HCT116 (cell line): ENCODE measurements at regions not wholly inside any gene's neighbourhood (a gene's known extent, or its start where the extent isn't known, plus 50 kb on each side); places are given as distances from the start of the nearest gene placed in this dataset.

Source experiments
- ATAC-seq: fragments of 200-7000 bp; cut with Tn5 transposase; 2 replicates; pipeline ENCODE4 v1.9.1; 2020; ENCODE audit warnings: mild to moderate bottlenecking, moderate library complexity
- BruUV-seq: library from RNA; stranded (reverse); fragments of 400-500 nt; replicated peaks from 2 replicates; lab custom pipeline; 2021; lab: Mats Ljungman, UMichigan
- CTCF ChIA-PET: fragments of 300-600 bp; sonication (Branson Sonifier 250); formaldehyde crosslinking; loops from one replicate; lab custom pipeline; 2021; ENCODE audit warnings: antibody characterized with exemption; lab: Charles Lee
- POLR2A ChIA-PET: fragments of 300-600, 350-600 bp; sonication (Branson Sonifier 250); formaldehyde crosslinking; loops from one replicate; lab custom pipeline; 2021; ENCODE audit warnings: antibody characterized with exemption; lab: Charles Lee
- RAD21 ChIA-PET, 2 experiments: fragments of 300-600 bp; sonication (Branson Sonifier 250); formaldehyde crosslinking; loops; one replicate each; lab custom pipeline; 2023; ENCODE audit warnings: low total read pairs in 2 of 2; ENCODE audit not compliant: uncharacterized antibody in 2 of 2, unreplicated experiment in 2 of 2, low non-redundant PET in 1 of 2; lab: Charles Lee
- DNase-seq: peaks from one replicate; pipeline ENCODE4 v3.0.0-alpha.2; 2010; ENCODE audit warnings: low read depth, low spot score
- H2AFZ ChIP-seq: fragments of 200-600 bp; shearing (Covaris generic), sonication (generic); 2 replicates; pipeline ENCODE4 v1.6.1; 2017; ENCODE audit warnings: low read depth, mixed run types, mixed read lengths, antibody characterized with exemption, low read length; ENCODE audit not compliant: poor library complexity, severe bottlenecking
- H3K27ac ChIP-seq: 2 replicates; pipeline ENCODE4 v1.5.1; 2012; ENCODE audit warnings: low read depth, low read length
- H3K27me3 ChIP-seq: fragments of 200-600 bp; sonication (generic); 2 replicates; pipeline ENCODE4 v1.6.1; 2016; ENCODE audit warnings: mixed run types, low read length, mixed read lengths; ENCODE audit not compliant: insufficient read depth
- H3K36me3 ChIP-seq, 2 experiments: fragments of 200-500 bp in 1 of 2; fragments of 200-600 bp in 1 of 2; sonication (Bioruptor generic) in 1 of 2; sonication (generic) in 1 of 2; 2 replicates each; pipeline versions ENCODE4 v1.5.1 to v1.6.1; 2014 to 2016; ENCODE audit warnings: low read length in 2 of 2, inconsistent platforms in 1 of 2, mixed read lengths in 1 of 2, mixed run types in 1 of 2; ENCODE audit not compliant: insufficient read depth in 2 of 2, control insufficient read depth in 1 of 2
- H3K4me1 ChIP-seq, 2 experiments: fragments of 200-600 bp in 1 of 2; sonication (generic) in 1 of 2; 2 replicates each; pipeline versions ENCODE4 v1.5.1 to v1.6.1; 2012 to 2017; ENCODE audit warnings: low read length in 2 of 2, inconsistent platforms in 1 of 2, mild to moderate bottlenecking in 1 of 2, mixed read lengths in 1 of 2, mixed run types in 1 of 2, moderate library complexity in 1 of 2; ENCODE audit not compliant: insufficient read depth in 2 of 2, control insufficient read depth in 1 of 2
- H3K4me2 ChIP-seq: fragments of 200-600 bp; sonication (generic); 2 replicates; pipeline ENCODE4 v1.6.1; 2017; ENCODE audit warnings: mixed run types, low read length, mixed read lengths
- H3K4me3 ChIP-seq, 2 experiments: fragments of 200-600 bp in 1 of 2; sonication (generic) in 1 of 2; replicated peaks in 1 of 2; 2 replicates each; pipeline ENCODE4 v1.5.1; 2011 to 2016; ENCODE audit warnings: low read length in 2 of 2, control low read depth in 1 of 2, low read depth in 1 of 2, mild to moderate bottlenecking in 1 of 2, mixed read lengths in 1 of 2, mixed run types in 1 of 2
- H3K79me2 ChIP-seq: fragments of 200-600 bp; sonication (generic); 2 replicates; pipeline ENCODE4 v1.6.1; 2017; ENCODE audit warnings: mild to moderate bottlenecking, mixed run types, low read length, moderate library complexity, mixed read lengths; ENCODE audit not compliant: insufficient read depth
- H3K9ac ChIP-seq: fragments of 200-600 bp; sonication (generic); 2 replicates; pipeline ENCODE4 v1.6.1; 2016; ENCODE audit warnings: low read length, mixed read lengths
- H3K9me2 ChIP-seq: fragments of 200-600 bp; sonication (generic), shearing (Covaris generic); 2 replicates; pipeline ENCODE4 v1.6.1; 2017; ENCODE audit warnings: mixed run types, mild to moderate bottlenecking, moderate library complexity; ENCODE audit not compliant: insufficient read depth
- H3K9me3 ChIP-seq, 2 experiments: fragments of 200-500 bp in 1 of 2; fragments of 200-600 bp in 1 of 2; sonication (Bioruptor generic) in 1 of 2; sonication (generic) in 1 of 2; 2 replicates each; pipeline ENCODE4 v1.6.1; 2014 to 2017; ENCODE audit warnings: low read length in 2 of 2, mixed read lengths in 2 of 2, inconsistent platforms in 1 of 2, low read depth in 1 of 2, mild to moderate bottlenecking in 1 of 2, mixed run types in 1 of 2, moderate library complexity in 1 of 2; ENCODE audit not compliant: control insufficient read depth in 1 of 2, insufficient read depth in 1 of 2
- H4K20me1 ChIP-seq: fragments of 200-600 bp; sonication (generic), shearing (Covaris generic); 2 replicates; pipeline ENCODE4 v1.6.1; 2017; ENCODE audit warnings: mixed run types, mild to moderate bottlenecking, moderate library complexity; ENCODE audit not compliant: insufficient read depth
- ATF3 ChIP-seq: IDR thresholded peaks from 2 replicates; pipeline ENCODE4 v1.6.1; 2012
- CBX3 ChIP-seq: IDR thresholded peaks from 2 replicates; pipeline ENCODE4 v1.6.1; 2012; ENCODE audit warnings: low read depth
- CEBPB ChIP-seq: IDR thresholded peaks from 2 replicates; pipeline ENCODE4 v1.6.1; 2012; ENCODE audit warnings: low read depth
- CTCF ChIP-seq, 3 experiments: fragments of 200-600 bp in 1 of 3; sonication (generic) in 1 of 3; IDR thresholded peaks in 2 of 3; conservative IDR thresholded peaks in 1 of 3; 2 replicates each; pipeline ENCODE4 v1.5.1; 2012 to 2017; ENCODE audit warnings: low read depth in 2 of 3, low read length in 2 of 3, antibody characterized with exemption in 1 of 3, borderline replicate concordance in 1 of 3, control low read depth in 1 of 3, mild to moderate bottlenecking in 1 of 3, mixed read lengths in 1 of 3, mixed run types in 1 of 3, moderate library complexity in 1 of 3; ENCODE audit not compliant: insufficient read depth in 1 of 3
- EGR1 ChIP-seq: IDR thresholded peaks from 2 replicates; pipeline ENCODE4 v1.6.1; 2012; ENCODE audit warnings: low read depth
- EZH2 ChIP-seq: fragments of 200-600 bp; sonication (generic); IDR thresholded peaks from 2 replicates; pipeline ENCODE4 v1.6.1; 2017; ENCODE audit warnings: antibody characterized with exemption, mixed run types
- EZH2phosphoT487 ChIP-seq: fragments of 200-600 bp; IDR thresholded peaks from 2 replicates; pipeline ENCODE4 v1.6.1; 2018; ENCODE audit warnings: antibody characterized with exemption, borderline replicate concordance
- FOSL1 ChIP-seq: IDR thresholded peaks from 2 replicates; pipeline ENCODE4 v1.6.1; 2012; ENCODE audit warnings: low read depth
- JUND ChIP-seq: IDR thresholded peaks from 2 replicates; pipeline ENCODE4 v1.6.1; 2012
- MAX ChIP-seq: IDR thresholded peaks from 2 replicates; pipeline ENCODE4 v1.6.1; 2012
- POLR2A ChIP-seq: IDR thresholded peaks from 2 replicates; pipeline ENCODE4 v1.7.0; 2011; ENCODE audit warnings: borderline replicate concordance; ENCODE audit not compliant: insufficient read depth, insufficient read length; ENCODE audit errors: extremely low read depth
- POLR2AphosphoS5 ChIP-seq: IDR thresholded peaks from 2 replicates; pipeline ENCODE4 v1.6.1; 2011; ENCODE audit warnings: mild to moderate bottlenecking, low read depth, low read length, moderate library complexity
- RAD21 ChIP-seq: IDR thresholded peaks from 2 replicates; pipeline ENCODE4 v1.6.1; 2012; ENCODE audit warnings: low read depth, mild to moderate bottlenecking
- SP1 ChIP-seq: IDR thresholded peaks from 2 replicates; pipeline ENCODE4 v1.6.1; 2012; ENCODE audit warnings: low read depth
- SRF ChIP-seq: IDR thresholded peaks from 2 replicates; pipeline ENCODE4 v1.6.1; 2012; ENCODE audit warnings: low read depth
- TCF7L2 ChIP-seq: IDR thresholded peaks from 2 replicates; pipeline ENCODE4 v1.7.0; 2011; ENCODE audit warnings: borderline replicate concordance, inconsistent platforms; ENCODE audit not compliant: insufficient read depth, insufficient read length; ENCODE audit errors: extremely low read depth
- YY1 ChIP-seq: IDR thresholded peaks from 2 replicates; pipeline ENCODE4 v1.6.1; 2011; ENCODE audit warnings: low read length, low read depth, moderate library complexity, mild to moderate bottlenecking; ENCODE audit not compliant: insufficient replicate concordance; ENCODE audit errors: extremely low read depth
- ZFX ChIP-seq: fragments of 450-650 bp; IDR thresholded peaks from 2 replicates; pipeline ENCODE4 v1.6.1; 2017
- intact Hi-C: fragments of 100-400 bp; cut with micrococcal nuclease; formaldehyde crosslinking; loops from 2 replicates; pipeline ENCODE4 v1.10.0; 2022
- TF ChIP-seq, protein P1 (sequence below): IDR thresholded peaks from 2 replicates; pipeline ENCODE4 v1.6.1; 2011; ENCODE audit warnings: mild to moderate bottlenecking, low read length, moderate library complexity; ENCODE audit not compliant: insufficient replicate concordance; ENCODE audit errors: extremely low read depth
- TF ChIP-seq, protein P2 (sequence below): IDR thresholded peaks from 2 replicates; pipeline ENCODE4 v1.6.1; 2012; ENCODE audit warnings: low read depth

GRCh38 chr6:87881342-87881895 is 166.2 kb upstream of the SPACA1 start:
- H3K9me2 ChIP-seq = no peaks in the 10 kb centered on the region
- no peaks in the 10 kb centered on the region for H3K36me3 ChIP-seq
- H2AFZ ChIP-seq = no peak overlapping the region
- no peak overlapping the region for H3K4me2 ChIP-seq
- H3K79me2 ChIP-seq = no peaks in the 10 kb centered on the region
- no peak for ATAC-seq
- TF ChIP-seq CTCF (IDR thresholded peaks at IDR 0.05 in 2 of 3, conservative IDR thresholded peaks at IDR 0.05 in 1 of 3; ENCODE audit: borderline replicate concordance in 1 of 3, insufficient read depth in 1 of 3, low read depth in 2 of 3, low read length in 2 of 3) (no peak), EZH2phosphoT487 (no peak), MAX (no peak), CEBPB (no peak), FOSL1 (no peak), SP1 (no peak), YY1 (no peak), RAD21 (no peak), SRF (no peak), JUND (no peak), EZH2 (no peak), ZFX (no peak), TCF7L2 (no peak), EGR1 (no peak), ATF3 (no peak), POLR2A (no peak), CBX3 (no peak), POLR2AphosphoS5 (no peak)
- TF ChIP-seq, protein P1, sequence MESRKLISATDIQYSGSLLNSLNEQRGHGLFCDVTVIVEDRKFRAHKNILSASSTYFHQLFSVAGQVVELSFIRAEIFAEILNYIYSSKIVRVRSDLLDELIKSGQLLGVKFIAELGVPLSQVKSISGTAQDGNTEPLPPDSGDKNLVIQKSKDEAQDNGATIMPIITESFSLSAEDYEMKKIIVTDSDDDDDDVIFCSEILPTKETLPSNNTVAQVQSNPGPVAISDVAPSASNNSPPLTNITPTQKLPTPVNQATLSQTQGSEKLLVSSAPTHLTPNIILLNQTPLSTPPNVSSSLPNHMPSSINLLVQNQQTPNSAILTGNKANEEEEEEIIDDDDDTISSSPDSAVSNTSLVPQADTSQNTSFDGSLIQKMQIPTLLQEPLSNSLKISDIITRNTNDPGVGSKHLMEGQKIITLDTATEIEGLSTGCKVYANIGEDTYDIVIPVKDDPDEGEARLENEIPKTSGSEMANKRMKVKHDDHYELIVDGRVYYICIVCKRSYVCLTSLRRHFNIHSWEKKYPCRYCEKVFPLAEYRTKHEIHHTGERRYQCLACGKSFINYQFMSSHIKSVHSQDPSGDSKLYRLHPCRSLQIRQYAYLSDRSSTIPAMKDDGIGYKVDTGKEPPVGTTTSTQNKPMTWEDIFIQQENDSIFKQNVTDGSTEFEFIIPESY = no peak
- TF ChIP-seq, protein P2, sequence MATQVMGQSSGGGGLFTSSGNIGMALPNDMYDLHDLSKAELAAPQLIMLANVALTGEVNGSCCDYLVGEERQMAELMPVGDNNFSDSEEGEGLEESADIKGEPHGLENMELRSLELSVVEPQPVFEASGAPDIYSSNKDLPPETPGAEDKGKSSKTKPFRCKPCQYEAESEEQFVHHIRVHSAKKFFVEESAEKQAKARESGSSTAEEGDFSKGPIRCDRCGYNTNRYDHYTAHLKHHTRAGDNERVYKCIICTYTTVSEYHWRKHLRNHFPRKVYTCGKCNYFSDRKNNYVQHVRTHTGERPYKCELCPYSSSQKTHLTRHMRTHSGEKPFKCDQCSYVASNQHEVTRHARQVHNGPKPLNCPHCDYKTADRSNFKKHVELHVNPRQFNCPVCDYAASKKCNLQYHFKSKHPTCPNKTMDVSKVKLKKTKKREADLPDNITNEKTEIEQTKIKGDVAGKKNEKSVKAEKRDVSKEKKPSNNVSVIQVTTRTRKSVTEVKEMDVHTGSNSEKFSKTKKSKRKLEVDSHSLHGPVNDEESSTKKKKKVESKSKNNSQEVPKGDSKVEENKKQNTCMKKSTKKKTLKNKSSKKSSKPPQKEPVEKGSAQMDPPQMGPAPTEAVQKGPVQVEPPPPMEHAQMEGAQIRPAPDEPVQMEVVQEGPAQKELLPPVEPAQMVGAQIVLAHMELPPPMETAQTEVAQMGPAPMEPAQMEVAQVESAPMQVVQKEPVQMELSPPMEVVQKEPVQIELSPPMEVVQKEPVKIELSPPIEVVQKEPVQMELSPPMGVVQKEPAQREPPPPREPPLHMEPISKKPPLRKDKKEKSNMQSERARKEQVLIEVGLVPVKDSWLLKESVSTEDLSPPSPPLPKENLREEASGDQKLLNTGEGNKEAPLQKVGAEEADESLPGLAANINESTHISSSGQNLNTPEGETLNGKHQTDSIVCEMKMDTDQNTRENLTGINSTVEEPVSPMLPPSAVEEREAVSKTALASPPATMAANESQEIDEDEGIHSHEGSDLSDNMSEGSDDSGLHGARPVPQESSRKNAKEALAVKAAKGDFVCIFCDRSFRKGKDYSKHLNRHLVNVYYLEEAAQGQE = no peak
- TF ChIP-seq, all 23 proteins: peak for 0
- H3K27ac ChIP-seq = no peak overlapping the region
- no peak overlapping the region for H3K9ac ChIP-seq
- intact Hi-C loops = no loop called here
- DNase-seq = no peak
- no peaks in the 10 kb centered on the region for H4K20me1 ChIP-seq
- POLR2A ChIA-PET = no interaction called here
- no TSS peak for BruUV-seq
- no peak overlapping the region for H3K4me3 ChIP-seq
- CTCF ChIA-PET = no interaction called here
- H3K4me1 ChIP-seq = no peaks in the 10 kb centered on the region
- peaks cover 38% of the 10 kb centered on the region for H3K27me3 ChIP-seq
- no peaks in the 10 kb centered on the region for H3K9me3 ChIP-seq
- RAD21 ChIA-PET = no interaction called here
